MM.1S (cell line): ENCODE measurements at regions not wholly inside any gene's neighbourhood (a gene's known extent, or its start where the extent isn't known, plus 50 kb on each side); places are given as distances from the start of the nearest gene placed in this dataset.

ENCODE experiments used
- EZH2 ChIP-seq: fragments of 300-600 bp; sonication (generic); optimal IDR thresholded peaks from 2 replicates; pipeline ENCODE3; 2017; ENCODE audit warnings: low read depth, mild to moderate bottlenecking, antibody characterized with exemption, low read length, mixed read lengths
- EZH2phosphoT487 ChIP-seq: fragments of 300-600 bp; sonication (generic); IDR thresholded peaks from 2 replicates; pipeline ENCODE4 v1.6.1; 2018; ENCODE audit warnings: antibody characterized with exemption, low read length
- TF ChIP-seq, protein P1 (sequence below): fragments of 300-600 bp; sonication (generic); IDR thresholded peaks from 2 replicates; pipeline ENCODE4 v1.5.1; 2016; ENCODE audit warnings: antibody characterized with exemption, low read length, mixed read lengths

DNA sequence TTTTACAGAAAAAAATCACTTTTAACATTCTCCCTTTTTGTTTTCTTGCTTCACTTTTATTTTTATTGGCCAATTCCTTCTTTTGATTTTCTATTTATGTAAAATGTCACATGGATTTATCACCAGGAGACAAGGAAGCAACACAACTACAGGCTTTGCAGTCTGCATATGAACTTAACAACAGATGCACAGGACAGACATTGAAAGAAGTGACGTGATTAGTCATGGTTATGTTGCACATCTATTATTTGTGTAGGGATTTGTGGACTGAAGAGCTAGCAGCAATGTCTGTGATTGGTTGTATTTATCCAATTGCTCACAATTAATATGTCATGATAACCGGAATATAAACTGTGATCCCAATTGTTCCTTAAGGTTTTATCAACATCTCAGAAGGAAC is 147.8 kb upstream of the KLF3 start:
- TF ChIP-seq, protein P1, sequence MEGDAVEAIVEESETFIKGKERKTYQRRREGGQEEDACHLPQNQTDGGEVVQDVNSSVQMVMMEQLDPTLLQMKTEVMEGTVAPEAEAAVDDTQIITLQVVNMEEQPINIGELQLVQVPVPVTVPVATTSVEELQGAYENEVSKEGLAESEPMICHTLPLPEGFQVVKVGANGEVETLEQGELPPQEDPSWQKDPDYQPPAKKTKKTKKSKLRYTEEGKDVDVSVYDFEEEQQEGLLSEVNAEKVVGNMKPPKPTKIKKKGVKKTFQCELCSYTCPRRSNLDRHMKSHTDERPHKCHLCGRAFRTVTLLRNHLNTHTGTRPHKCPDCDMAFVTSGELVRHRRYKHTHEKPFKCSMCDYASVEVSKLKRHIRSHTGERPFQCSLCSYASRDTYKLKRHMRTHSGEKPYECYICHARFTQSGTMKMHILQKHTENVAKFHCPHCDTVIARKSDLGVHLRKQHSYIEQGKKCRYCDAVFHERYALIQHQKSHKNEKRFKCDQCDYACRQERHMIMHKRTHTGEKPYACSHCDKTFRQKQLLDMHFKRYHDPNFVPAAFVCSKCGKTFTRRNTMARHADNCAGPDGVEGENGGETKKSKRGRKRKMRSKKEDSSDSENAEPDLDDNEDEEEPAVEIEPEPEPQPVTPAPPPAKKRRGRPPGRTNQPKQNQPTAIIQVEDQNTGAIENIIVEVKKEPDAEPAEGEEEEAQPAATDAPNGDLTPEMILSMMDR, result no peak
- no peak for TF ChIP-seq EZH2
- TF ChIP-seq EZH2phosphoT487, result no peak
